ENCODE measurements at regions not wholly inside any gene's neighbourhood (a gene's known extent, or its start where the extent isn't known, plus 50 kb on each side); places are given as distances from the start of the nearest gene placed in this dataset.

DNA sequence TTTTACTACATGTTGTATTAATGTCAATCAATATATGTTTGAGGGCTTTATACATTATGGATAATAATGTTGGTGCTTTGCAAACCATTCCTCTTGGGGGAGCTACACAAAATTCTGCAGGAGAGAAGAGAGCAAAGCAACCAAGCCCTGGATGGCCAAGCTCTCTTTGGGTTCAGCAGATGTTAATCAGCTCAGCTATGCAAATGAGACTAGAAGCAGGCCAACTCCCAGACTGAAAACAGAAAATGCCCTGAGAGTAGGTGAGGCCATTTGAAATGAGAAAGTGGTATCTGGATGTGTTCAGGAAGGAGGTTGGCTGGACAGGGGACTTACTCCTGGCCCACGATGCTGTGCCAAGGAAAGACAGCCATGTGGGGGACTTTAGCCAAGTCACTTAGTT lies 387.0 kb downstream of the BCOR start:
- no peak for TF ChIP-seq CTCF (IDR thresholded peaks at IDR 0.05)
- no peak overlapping the region for H3K27ac Mint-ChIP-seq
- no peak overlapping the region for H3K4me3 Mint-ChIP-seq
- no peaks in the 10 kb centered on the region for H3K36me3 Mint-ChIP-seq (ENCODE audit: low read depth)
- H3K9me3 Mint-ChIP-seq, result peaks cover 42% of the 10 kb centered on the region
- H3K4me1 Mint-ChIP-seq, result peaks cover under 1% of the 10 kb centered on the region
- no peak for DNase-seq
- peaks cover 16% of the 10 kb centered on the region for H3K27me3 Mint-ChIP-seq (ENCODE audit: low read depth, poor library complexity)

DNA sequence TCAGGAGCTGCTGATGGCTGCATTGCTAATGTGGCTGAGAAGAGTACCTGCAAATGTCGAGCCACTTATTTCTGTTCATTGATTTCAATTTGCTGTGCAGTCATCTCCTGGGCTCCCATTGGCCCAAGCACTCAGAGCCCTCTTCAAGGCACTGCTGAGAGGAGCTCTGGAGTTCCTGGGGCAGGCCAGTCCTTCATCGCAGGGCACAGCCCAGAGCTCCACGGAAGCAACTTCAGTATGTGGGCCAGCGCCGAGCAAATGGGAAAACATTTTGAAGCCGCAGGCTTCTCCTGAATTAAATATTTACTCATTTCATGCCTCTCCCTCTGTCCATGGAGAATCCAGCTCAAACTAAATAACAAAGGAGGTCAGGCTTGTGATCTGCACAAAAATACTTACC lies 383.3 kb downstream of the BCOR start:
- H3K27ac Mint-ChIP-seq, result no peak overlapping the region
- peaks cover 6% of the 10 kb centered on the region for H3K27me3 Mint-ChIP-seq (ENCODE audit: low read depth, poor library complexity)
- H3K36me3 Mint-ChIP-seq (ENCODE audit: low read depth), result no peaks in the 10 kb centered on the region

GRCh38 chrX:39716401-39716800 lies 381.4 kb downstream of the BCOR start:
- no peak for TF ChIP-seq CTCF (IDR thresholded peaks at IDR 0.05)
- peaks cover 15% of the 10 kb centered on the region for H3K27me3 Mint-ChIP-seq (ENCODE audit: low read depth, poor library complexity)

More for the DNA sequence above, 383.3 kb downstream of the BCOR start:
- Mint-ChIP-seq H3K9me3 (peaks cover 24% of the 10 kb centered on the region), H3K4me1 (peaks cover 7% of the 10 kb centered on the region), H3K4me3 (no peak overlapping the region)
- no peak for TF ChIP-seq CTCF (IDR thresholded peaks at IDR 0.05)
- DNase-seq, result no peak

GRCh38 chrX:39716802-39717540 lies 380.8 kb downstream of the BCOR start:
- Mint-ChIP-seq H3K36me3 (ENCODE audit: low read depth) (no peaks in the 10 kb centered on the region), H3K27ac (no peak overlapping the region), H3K27me3 (ENCODE audit: low read depth, poor library complexity) (peaks cover 17% of the 10 kb centered on the region)

More at GRCh38 chrX:39716401-39716800, 381.4 kb downstream of the BCOR start:
- Mint-ChIP-seq H3K4me3 (no peak overlapping the region), H3K27ac (no peak overlapping the region), H3K36me3 (ENCODE audit: low read depth) (no peaks in the 10 kb centered on the region), H3K4me1 (peaks cover 7% of the 10 kb centered on the region), H3K9me3 (peaks cover 21% of the 10 kb centered on the region)
- DNase-seq, result no peak

GRCh38 chrX:39718981-39719380 lies 378.8 kb downstream of the BCOR start:
- H3K27me3 Mint-ChIP-seq (ENCODE audit: low read depth, poor library complexity), result peaks cover 24% of the 10 kb centered on the region
- no peak for TF ChIP-seq CTCF (IDR thresholded peaks at IDR 0.05)
- no peak overlapping the region for H3K4me3 Mint-ChIP-seq
- peaks cover 12% of the 10 kb centered on the region for H3K4me1 Mint-ChIP-seq
- H3K9me3 Mint-ChIP-seq, result peaks cover 21% of the 10 kb centered on the region
- H3K36me3 Mint-ChIP-seq (ENCODE audit: low read depth), result no peaks in the 10 kb centered on the region
- DNase-seq, result no peak
- no peak overlapping the region for H3K27ac Mint-ChIP-seq

More at GRCh38 chrX:39716802-39717540, 380.8 kb downstream of the BCOR start:
- no peak for TF ChIP-seq CTCF (IDR thresholded peaks at IDR 0.05)
- Mint-ChIP-seq H3K4me3 (no peak overlapping the region), H3K9me3 (peaks cover 20% of the 10 kb centered on the region), H3K4me1 (peaks cover 7% of the 10 kb centered on the region)
- no peak for DNase-seq

DNA sequence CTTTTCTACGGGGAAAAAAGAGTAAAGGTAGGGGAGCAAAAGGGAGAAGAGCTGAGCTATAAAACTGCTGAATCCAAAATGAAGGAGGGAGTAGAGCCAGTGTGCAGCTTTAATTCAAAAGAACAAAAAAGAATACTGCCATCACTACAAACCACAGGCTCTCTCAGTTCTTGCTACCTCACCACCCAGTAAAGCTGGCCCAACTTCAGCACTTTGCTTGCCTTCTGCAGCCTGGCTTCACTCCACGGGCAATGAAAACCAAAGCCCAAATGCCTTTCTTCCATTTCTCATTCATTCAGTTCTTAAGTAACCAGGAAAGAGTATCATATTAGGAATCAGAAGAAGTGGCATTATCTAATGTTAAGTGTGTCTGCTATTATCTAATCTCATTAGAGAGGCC lies 376.8 kb downstream of the BCOR start:
- Mint-ChIP-seq H3K36me3 (ENCODE audit: low read depth) (no peaks in the 10 kb centered on the region), H3K9me3 (peaks cover 17% of the 10 kb centered on the region), H3K27ac (no peak overlapping the region), H3K27me3 (ENCODE audit: low read depth, poor library complexity) (peaks cover 29% of the 10 kb centered on the region), H3K4me3 (no peak overlapping the region), H3K4me1 (peaks cover 10% of the 10 kb centered on the region)
- TF ChIP-seq CTCF (IDR thresholded peaks at IDR 0.05), result no peak
- no peak for DNase-seq

All from nephron progenitor cell (in vitro differentiated cells).